Dedifferentiated amniotic fluid mesenchymal stem cell (primary cell): ENCODE measurements at regions not wholly inside any gene's neighbourhood (a gene's known extent, or its start where the extent isn't known, plus 50 kb on each side); places are given as distances from the start of the nearest gene placed in this dataset.
"Not testable (repeated sequence)": the region's sequence is repeated elsewhere in the genome, so short reads cannot be mapped to it uniquely, and the experiment has no call there.

Source experiments
- DNase-seq: peaks from one replicate; pipeline ENCODE4 v3.0.0-alpha.2; 2016; ENCODE audit errors: extremely low spot score

DNA sequence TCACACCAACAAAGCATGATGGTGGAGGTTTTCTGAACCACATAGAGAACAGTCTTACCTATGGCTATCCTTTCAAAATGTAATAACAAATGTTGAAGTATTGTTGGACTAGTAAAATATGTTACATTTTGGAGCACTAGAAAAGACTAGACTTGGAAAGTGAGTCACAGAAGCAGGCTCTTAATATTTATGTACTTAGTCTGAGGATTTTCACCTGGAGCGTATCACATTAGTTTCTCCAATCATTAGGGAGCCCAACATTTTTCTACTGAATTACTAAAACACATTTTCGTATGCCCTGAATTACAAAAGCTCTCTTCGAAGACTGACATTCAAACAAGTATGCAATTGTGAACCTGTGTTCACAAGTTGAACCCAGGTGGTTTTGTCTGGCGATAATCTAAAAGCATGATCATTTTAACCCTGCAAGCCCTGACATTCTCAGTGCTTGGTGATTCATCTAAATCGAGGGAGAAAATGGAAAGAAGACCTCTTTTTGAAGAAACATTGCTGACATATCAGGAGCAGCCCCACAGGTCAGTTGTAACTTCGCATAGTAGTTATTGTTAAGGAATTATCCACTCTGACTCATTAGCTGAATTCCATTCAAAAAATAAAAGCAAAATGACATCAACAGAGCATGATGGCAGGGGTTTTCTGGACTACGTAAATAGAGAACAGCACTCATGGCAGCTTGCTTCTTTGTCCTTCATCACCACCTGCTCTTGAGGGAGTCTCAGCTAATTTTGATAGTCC, 679.8 kb upstream of the NECTIN3 start:
- DNase-seq = no peak

DNA sequence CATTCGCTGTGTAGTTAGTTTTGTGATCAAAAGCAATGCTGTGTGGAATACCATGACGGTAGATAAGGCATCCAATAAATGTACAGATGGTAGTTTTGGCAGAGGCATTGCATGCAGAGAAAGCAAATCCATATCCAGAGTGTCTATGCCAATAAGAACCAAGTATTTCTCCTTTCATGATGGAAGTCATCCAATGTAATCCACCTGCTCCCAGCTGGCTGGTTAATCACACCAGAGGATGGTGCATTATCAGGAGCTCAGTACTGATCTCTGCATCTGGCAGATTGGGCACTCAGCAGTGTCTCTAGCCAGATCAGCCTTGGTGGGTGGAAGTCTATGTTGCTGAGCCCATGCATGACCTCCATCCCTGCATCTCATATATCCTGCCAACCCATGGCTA, 677.7 kb upstream of the NECTIN3 start:
- DNase-seq = no peak

DNA sequence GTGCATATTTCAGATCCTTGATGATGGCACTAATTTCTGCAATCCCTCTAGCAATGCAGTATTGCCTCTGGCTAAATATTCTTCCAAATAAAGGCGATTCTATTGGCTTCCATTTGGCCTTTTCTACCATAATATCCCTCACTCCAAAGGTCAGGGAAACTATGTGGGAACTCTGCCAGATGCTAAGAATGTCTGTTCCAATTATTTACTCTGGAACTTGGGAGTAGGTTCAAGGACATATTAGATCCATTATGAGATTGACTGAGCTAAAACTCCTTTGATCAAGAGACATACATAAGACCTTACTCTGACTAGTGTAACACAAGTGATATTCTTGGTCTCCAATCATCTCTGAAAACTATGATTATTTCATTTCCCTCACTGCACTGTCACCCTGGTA, 674.5 kb upstream of the NECTIN3 start:
- no peak for DNase-seq

DNA sequence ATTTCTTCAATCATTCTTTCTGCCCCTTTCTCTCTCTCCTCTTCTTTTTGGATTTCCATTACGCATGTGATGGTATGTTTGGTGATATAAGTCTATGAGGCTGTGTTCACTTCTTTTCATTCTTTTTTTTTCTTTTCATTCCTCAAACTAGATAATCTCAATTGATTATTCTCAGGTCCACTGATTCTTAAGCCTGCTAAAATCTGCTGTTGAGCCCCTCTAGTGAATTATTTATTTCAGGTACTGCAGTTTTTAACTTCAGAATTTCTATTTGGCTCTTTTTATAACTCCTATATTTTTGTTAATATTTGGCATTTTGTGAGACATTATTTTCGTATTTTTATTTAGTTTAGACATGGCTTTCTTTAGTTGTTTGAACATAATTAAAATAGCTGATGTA, 671.3 kb upstream of the NECTIN3 start:
- DNase-seq = no peak

DNA sequence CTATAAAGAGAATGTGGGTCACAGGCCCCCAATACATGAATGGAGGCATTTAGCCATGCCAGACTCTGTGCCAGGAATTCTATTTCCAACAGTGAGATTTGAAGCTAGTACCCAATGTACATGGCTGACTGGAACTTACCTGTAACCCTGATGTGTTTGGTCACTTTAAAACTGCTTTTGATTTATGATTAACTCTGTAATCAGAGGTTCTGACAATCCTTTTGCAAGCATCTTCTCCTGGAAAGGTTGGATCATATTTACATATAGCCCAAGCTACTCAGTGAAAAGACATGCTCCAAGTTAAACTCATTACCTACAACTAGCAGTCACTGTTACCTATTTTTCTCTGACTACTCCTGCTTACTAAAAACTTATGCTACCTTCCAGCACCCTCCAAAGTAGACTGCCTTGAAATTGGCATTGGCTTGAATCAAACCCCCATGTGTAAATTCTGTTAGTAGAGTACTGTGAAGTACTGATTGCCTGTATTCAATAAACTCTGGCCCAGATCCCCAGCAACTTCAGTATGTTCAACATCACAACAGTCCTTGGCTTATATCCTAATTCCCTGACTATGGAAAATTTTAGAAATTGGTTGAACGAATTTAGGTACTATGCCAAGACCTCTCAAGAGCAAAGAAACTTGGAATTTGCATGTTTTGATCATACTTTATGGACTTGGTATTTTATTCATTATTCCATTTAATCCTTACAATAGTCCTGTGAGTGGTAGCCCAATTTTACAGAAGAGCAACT, 665.6 kb upstream of the NECTIN3 start:
- DNase-seq = no peak

DNA sequence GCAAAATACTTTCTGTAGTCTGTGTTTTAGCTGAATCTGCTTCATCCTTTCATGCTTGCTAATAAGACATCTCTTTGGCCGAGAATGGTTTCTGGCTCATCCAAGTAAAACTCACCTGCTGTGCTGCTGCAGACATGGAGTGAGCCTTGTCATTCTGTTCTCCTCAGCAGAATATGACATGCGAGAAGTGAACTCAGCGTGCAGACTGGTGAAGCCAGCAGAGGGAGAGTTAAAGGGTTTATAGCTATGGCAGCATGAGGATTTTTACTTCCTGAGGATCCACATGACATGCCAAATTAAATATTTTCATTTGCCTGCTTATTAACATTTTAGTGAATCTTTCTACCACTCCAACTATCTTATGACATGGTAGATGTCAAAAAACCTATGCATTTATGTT, 658.4 kb upstream of the NECTIN3 start:
- DNase-seq = no peak

DNA sequence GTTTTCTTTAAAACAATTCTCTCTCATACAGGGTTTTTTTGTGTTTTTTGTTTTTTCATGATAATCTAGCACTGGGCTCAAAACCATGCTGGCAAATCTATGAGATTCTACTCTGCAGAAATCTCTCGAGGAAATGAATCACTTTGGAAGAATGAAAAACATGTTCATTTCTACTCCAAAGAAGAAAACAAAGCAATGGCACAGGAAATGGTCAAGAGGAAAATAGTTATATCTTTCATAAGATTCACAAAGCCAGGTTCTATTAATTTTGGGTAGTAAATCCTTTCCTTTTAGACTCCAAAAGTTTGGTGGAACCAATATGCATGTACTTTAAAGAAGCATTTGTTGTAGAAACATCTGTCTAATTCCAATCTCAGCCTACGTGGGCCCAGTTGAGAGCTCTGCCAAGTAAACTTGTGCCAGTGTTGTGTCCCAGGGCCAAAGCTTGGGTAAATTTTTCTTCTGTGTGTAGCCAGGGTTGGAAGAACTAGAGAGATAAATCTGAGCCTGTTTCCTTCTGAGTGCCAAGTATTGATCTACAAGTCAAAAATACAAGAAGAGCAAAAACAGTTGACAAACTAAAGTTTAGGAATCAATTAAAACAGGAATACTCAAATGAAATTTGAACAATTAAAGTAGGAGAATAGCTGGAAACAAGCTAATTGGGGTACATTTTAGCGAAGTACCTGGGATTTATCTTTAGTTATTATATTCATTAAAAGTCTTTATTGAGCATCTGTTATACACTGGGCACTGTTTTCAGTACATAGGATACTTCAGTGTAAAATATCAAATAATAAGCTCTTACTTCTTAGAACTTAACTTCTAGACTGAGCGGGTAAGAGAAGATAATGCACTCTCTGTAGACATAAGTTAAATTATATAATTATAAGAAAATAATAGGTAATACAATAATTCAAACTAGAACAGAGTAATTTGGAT, 657.5 kb upstream of the NECTIN3 start:
- DNase-seq = peak; percentile 81

DNA sequence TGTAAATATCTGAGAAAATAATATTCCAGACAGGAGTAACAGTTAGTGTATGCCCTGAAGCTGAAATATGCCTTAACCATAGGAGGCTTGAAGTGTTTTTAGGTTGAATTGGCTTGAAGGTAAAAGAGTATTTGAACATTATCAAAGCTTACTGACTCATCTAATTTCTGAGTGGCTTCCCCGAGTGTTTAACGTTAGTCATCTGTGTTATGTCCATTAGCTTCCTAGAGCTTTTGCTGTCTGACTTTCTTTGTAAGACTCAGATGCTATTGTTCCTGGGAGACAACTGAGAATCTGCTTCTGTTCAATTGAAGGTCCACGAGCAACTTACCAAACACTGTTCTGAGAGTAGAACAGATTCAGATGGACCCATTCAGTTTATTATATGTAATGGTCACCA, 656.8 kb upstream of the NECTIN3 start:
- DNase-seq = peak; percentile 29

DNA sequence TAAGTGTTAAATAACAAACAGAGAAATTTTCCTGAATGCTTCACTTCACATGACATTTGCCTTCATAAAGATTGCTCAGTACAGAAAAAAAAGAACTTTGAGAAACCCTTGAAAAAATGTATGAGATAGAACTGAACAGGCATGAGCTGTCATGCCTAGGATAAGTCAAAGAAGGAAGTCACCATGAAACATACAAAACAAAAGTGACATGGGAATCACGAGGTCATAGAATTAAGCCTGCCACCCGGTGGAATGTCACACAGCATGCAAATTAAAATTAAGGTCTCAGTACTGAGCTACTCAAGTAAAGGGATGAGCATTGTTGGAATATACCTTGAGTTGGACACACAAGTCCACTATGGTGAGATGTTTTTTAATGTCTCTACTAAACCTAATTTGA, 652.5 kb upstream of the NECTIN3 start:
- DNase-seq = no peak

DNA sequence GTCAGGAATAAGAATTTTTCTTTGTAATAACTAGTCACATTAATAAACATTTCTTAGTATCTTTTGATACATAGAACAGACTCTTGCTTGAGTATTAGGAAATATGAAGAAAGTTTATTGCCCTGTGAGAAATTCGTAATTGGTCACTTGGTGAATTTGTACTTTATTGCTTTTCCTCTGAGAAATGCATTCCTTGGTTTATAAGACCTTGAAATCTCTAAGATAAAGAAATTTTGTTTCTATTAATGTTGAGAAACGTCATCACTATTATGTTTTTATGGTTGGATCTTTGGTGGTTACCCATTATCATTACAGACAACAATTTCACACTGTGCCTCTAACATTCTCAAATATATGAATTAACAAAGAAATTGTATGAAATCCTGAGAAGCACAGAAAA, 652.0 kb upstream of the NECTIN3 start:
- no peak for DNase-seq

DNA sequence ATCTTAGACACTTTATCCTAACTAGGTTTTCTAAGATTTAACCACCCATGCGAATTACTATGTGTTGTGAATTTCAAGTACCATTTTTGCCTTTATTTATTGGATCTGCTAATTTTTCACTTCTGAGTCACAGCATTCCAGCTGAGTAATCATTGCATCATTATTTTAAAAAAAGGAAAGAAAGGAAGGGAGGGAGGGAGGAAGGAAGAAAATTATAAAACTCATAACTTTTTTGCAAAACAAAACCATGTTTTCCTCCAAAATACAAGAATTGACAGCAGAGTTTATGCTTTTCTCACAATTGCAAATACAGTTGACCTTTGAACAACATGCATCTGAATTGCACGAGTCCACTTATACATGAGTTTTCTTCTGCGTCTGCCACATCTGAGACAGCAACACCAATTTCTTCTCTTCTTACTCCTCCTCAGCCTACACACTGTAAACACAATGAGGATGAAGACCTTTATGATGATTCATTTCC, 651.4 kb upstream of the NECTIN3 start:
- DNase-seq = peak; percentile 86

DNA sequence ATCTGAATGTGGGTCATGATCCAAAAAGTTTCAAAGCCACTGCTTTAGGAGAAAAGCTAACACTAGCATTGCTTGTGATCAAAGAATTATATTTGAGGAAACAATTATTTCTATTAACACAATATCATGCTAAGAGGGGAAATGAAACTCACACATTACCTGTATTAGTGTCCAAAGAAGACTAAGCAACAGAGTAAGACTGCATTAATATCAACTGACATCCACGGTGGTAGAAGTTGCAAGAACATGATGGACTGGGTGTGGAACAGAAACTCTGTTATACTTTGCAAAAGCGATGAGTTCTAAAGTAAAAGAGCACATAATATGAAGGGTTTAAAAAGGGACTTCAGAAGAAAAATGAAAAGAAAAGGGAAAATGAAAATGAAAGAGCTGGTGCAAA, 648.3 kb upstream of the NECTIN3 start:
- no peak for DNase-seq

DNA sequence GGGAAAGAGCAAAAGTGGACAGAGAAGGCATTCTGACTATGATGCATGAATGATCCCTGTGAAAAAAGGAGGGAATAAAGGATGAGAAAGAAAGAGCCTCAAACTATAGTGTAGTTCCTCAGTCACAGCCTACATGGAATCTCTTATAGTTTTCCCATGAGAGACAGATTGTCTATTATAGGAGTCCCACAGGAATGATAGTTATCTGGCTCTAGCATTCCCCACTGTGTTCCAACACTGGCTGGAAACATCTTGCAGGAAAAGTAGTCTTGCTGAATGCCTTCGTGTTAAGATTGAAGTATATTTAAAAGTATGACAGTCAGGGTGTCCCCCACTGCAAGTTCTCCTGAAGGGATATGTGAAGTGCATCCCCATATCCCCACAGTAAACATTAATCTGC, 641.5 kb upstream of the NECTIN3 start:
- no peak for DNase-seq

DNA sequence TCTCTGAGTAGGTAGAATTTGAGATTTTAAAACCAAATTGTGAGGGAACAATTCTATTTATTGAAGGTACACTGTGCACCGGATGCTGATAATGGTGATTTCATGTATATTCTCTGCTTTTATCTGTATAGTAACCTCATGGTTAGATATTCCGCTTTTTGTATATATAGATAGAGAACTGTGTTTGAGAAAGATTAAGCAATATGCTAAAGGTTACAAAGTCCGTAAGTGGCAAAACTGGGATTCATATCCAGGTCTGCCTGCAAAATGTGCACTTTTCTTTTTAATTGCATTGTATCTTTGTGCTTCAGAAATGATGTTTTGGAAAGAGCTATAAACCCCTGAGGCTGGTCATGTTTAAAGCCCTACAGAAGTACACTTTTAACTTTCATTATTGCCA, 635.4 kb upstream of the NECTIN3 start:
- DNase-seq = no peak

DNA sequence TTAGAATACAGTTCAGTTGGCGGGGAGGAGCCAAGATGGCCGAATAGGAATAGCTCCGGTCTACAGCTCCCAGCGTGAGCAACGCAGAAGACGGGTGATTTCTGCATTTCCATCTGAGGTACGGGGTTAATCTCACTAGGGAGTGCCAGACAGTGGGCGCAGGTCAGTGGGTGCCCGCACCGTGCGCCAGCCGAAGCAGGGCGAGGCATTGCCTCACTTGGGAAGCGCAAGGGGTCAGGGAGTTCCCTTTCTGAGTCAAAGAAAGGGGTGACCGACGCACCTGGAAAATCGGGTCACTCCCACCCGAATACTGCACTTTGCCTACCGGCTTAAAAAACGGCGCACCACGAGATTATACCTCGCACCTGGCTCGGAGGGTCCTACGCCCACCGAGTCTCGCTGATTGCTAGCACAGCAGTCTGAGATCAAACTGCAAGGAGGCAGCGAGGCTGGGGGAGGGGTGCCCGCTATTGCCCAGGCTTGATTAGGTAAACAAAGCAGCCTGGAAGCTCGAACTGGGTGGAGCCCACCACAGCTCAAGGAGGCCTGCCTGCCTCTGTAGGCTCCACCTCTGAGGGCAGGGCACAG, 631.5 kb upstream of the NECTIN3 start:
- not testable (repeated sequence) for DNase-seq

DNA sequence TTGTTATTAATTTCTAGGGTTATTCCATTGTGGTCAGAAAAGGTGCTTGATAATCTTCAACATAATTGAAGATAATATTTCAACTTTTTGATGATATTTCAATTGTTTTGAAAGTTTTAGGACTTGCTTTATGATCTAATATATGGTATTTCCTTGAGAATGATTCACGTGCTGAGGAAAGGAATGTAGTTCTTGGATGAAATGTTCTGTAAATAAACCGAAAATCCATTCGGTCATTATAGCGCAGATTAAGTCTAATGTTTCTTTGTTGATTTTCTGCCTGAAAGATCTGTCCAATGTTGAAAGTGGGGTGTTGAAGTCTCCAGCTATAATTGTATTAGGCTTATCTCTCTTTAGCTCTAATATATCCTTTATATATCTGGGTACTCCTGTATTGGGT, 617.5 kb upstream of the NECTIN3 start:
- no peak for DNase-seq

DNA sequence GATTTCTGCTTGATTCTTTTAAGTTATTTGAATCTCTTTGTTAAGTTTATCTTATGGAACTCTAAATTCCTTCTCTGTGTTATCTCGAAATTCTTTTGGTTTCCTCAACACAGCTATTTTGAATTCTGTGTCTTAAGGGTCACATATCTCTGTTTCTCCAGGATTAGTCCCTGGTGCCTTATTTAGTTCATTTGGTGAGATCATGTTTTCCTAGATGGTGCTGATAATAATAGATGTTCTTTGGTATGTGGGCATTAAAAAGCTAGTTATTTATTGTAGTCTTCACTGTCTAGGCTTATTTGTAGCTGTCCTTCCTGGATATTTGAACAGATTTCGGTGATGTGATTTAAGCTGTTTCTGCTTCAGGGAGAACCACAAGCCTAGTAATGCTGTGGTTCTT, 615.6 kb upstream of the NECTIN3 start:
- DNase-seq = no peak

DNA sequence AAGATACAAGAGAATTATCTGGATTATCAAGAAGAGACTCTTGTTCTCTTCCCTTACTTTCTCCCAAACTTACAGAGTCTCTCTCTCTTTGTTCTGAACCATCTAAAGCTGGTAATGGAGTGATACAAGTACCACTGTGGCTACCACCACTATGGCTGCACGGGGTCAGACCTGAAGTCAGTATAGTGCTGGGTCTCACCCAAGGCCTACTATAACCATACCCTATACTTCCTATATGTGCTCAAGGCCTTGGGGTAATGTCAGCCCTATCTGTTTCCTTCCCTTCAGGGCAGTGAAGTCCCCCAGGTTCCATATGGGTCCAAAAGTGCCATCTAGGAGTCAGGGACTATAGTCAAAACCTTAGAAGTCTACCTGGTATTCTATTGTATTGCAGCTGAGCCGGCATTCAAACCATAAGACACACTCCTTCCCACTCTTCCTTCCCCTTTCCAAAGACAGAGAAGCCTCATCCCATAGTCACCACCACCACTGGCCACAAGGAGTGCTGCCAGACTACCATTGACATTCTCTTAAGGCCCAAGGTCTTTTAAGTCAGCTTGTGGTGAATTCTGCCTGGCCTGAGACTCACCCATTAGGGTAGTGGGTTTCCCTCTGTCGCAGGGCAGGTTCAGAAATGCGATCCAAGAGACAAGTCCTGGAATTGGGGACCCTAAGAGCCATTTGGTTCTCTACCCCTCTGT, 615.0 kb upstream of the NECTIN3 start:
- no peak for DNase-seq

DNA sequence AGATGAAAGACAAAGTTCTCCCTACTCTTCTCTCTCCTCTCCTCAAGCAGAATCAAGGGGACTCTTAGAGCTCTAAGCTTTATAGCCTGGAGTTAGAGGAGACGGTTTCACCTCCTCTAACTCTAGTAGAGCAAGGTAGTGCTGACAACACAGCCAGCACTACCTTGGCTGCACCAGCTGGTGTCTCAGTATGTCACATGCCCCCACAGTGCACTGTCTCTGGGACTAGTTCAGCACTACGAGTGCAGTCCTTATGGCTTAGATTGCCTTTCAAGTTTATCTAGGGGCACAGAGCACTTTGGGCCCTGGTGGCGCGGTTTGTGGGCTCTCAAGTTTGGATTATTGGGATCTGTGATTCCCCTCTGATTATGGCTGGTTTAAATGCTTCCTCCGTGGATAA, 614.1 kb upstream of the NECTIN3 start:
- no peak for DNase-seq

DNA sequence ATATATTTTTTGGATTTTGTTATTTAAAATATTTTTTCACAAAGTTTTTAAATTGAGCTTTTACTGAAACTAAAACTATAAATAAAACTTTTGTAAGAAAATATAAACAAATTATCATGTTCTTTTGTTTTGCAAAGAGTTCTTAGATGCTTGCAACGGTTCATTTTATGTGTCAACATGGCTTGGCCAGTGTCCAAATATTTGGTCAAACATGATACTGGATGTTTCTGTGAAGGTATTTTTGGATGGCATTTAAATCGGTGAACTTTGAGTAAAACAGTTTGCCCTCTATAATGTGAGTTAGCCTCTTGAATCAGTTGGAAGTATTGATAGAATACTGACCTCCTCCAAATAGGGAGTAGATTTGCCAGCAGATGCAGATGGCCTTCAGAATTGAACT, 612.6 kb upstream of the NECTIN3 start:
- no peak for DNase-seq

DNA sequence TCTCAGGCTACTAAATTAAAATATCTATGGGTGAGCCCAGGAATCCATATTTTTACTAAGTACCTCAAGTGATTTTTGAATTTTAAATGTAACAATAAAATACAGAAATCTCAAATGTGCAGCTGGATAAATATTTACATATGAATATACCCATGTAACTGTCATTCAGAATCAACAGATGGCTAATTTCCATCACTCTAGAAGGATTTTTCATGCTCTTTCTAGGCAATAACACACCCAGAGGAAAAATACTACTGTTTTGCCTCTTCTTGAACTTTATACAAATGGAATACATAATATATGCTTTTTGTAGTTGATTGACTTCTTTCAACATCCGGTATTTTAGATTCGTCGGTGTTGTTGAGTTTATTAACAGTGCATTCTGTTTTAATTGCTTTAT, 601.3 kb upstream of the NECTIN3 start:
- DNase-seq = no peak
